HL-60 (cell line): ENCODE measurements at regions not wholly inside any gene's neighbourhood (a gene's known extent, or its start where the extent isn't known, plus 50 kb on each side); places are given as distances from the start of the nearest gene placed in this dataset.

Experiments used
- CTCF ChIP-seq: IDR thresholded peaks from one replicate; pipeline ENCODE4 v1.5.1; 2011; ENCODE audit warnings: low read length, control low read depth, inconsistent platforms; ENCODE audit not compliant: insufficient read depth
- POLR2AphosphoS5 ChIP-seq: IDR thresholded peaks from 2 replicates; pipeline ENCODE4 v1.6.1; 2012; ENCODE audit warnings: low read depth
- REST ChIP-seq: IDR thresholded peaks from 2 replicates; pipeline ENCODE4 v1.6.1; 2012; ENCODE audit warnings: low read depth; ENCODE audit not compliant: insufficient replicate concordance

- TF ChIP-seq CTCF (no peak), REST (no peak), POLR2AphosphoS5 (peak; percentile 58)
Measured at GRCh38 chr2:84290537-84290936, 168.5 kb downstream of the SUCLG1 start.
